Keratinocyte (primary cell): ENCODE measurements at regions not wholly inside any gene's neighbourhood (a gene's known extent, or its start where the extent isn't known, plus 50 kb on each side); places are given as distances from the start of the nearest gene placed in this dataset.

Experiments
- DNase-seq: peaks from one replicate; pipeline ENCODE4 v3.0.0-alpha.2; 2011; ENCODE audit warnings: low read depth, missing footprints, low spot score
- FAIRE-seq: peaks from 2 replicates; lab custom pipeline; 2011; peaks lifted over from hg19 to GRCh38; lab: Jason Lieb, UNC
- H2AFZ ChIP-seq: 2 replicates; pipeline ENCODE4 v1.6.0; 2012; ENCODE audit warnings: low read length, control low read depth, inconsistent platforms; ENCODE audit not compliant: control insufficient read depth
- H3K27ac ChIP-seq: 2 replicates; pipeline ENCODE4 v1.5.1; 2011; ENCODE audit warnings: low read length; ENCODE audit not compliant: control insufficient read depth, insufficient read depth
- H3K27me3 ChIP-seq: 3 replicates; pipeline ENCODE4 v1.6.0; 2011; ENCODE audit warnings: low read length; ENCODE audit not compliant: control insufficient read depth, insufficient read depth; ENCODE audit errors: extremely low read depth
- H3K36me3 ChIP-seq, 2 experiments: 2 replicates in 1 of 2; 3 replicates in 1 of 2; pipeline ENCODE4 v1.5.1; 2011; ENCODE audit warnings: low read length in 2 of 2, mild to moderate bottlenecking in 1 of 2; ENCODE audit not compliant: control insufficient read depth in 2 of 2, insufficient read depth in 2 of 2; ENCODE audit errors: extremely low read depth in 1 of 2
- H3K4me1 ChIP-seq: 3 replicates; pipeline ENCODE4 v1.5.1; 2011; ENCODE audit warnings: low read length; ENCODE audit not compliant: control insufficient read depth, insufficient read depth; ENCODE audit errors: extremely low read depth
- H3K4me2 ChIP-seq: 3 replicates; pipeline ENCODE4 v1.6.0; 2011; ENCODE audit warnings: low read depth, low read length; ENCODE audit not compliant: control insufficient read depth, insufficient read depth; ENCODE audit errors: extremely low read depth
- H3K4me3 ChIP-seq, 3 experiments: fragments of 200-600 bp in 1 of 3; sonication (generic) in 1 of 3; 2 replicates in 2 of 3; 3 replicates in 1 of 3; pipeline ENCODE4 v1.5.1; 2011 to 2016; ENCODE audit warnings: low read length in 3 of 3, mild to moderate bottlenecking in 3 of 3, control low read depth in 2 of 3, inconsistent platforms in 1 of 3, low read depth in 1 of 3, mixed read lengths in 1 of 3, mixed run types in 1 of 3, moderate library complexity in 1 of 3; ENCODE audit not compliant: control insufficient read depth in 2 of 3, insufficient read depth in 2 of 3; ENCODE audit errors: extremely low read depth in 1 of 3
- H3K79me2 ChIP-seq: 2 replicates; pipeline ENCODE4 v1.6.0; 2012; ENCODE audit warnings: low read length; ENCODE audit not compliant: control insufficient read depth, insufficient read depth
- H3K9ac ChIP-seq: 3 replicates; pipeline ENCODE4 v1.6.0; 2011; ENCODE audit warnings: low read length; ENCODE audit not compliant: control insufficient read depth, insufficient read depth; ENCODE audit errors: extremely low read depth
- H3K9me1 ChIP-seq: 3 replicates; pipeline ENCODE4 v1.6.0; 2011; ENCODE audit warnings: low read length; ENCODE audit not compliant: control insufficient read depth, insufficient read depth; ENCODE audit errors: extremely low read depth
- H3K9me3 ChIP-seq: 2 replicates; pipeline ENCODE4 v1.5.1; 2012; ENCODE audit warnings: low read depth, low read length; ENCODE audit not compliant: control insufficient read depth
- H4K20me1 ChIP-seq: 3 replicates; pipeline ENCODE4 v1.6.0; 2011; ENCODE audit warnings: low read length; ENCODE audit not compliant: control insufficient read depth, insufficient read depth; ENCODE audit errors: extremely low read depth
- EZH2 ChIP-seq: IDR thresholded peaks from one replicate; pipeline ENCODE4 v1.6.1; 2012; ENCODE audit warnings: inconsistent platforms, mild to moderate bottlenecking, low read length, moderate library complexity
- dilution Hi-C: fragments of 300-500 bp; cut with MboI; formaldehyde crosslinking; loops from one replicate; pipeline ENCODE4 v1.7.0; 2020; ENCODE audit warnings: low sequenced_read_pairs; ENCODE audit not compliant: extremely low pct_ligation_motif_present
- TF ChIP-seq, protein P1 (sequence below), 3 experiments: IDR thresholded peaks in 1 of 3; conservative IDR thresholded peaks in 1 of 3; optimal IDR thresholded peaks in 1 of 3; 2 replicates in 2 of 3; 3 replicates in 1 of 3; pipeline versions ENCODE3 to v1.5.1; 2011; ENCODE audit warnings: low read length in 3 of 3, mild to moderate bottlenecking in 3 of 3, moderate library complexity in 2 of 3, control low read depth in 1 of 3, inconsistent platforms in 1 of 3; ENCODE audit not compliant: insufficient read depth in 2 of 3; ENCODE audit errors: extremely low read depth in 1 of 3

DNA sequence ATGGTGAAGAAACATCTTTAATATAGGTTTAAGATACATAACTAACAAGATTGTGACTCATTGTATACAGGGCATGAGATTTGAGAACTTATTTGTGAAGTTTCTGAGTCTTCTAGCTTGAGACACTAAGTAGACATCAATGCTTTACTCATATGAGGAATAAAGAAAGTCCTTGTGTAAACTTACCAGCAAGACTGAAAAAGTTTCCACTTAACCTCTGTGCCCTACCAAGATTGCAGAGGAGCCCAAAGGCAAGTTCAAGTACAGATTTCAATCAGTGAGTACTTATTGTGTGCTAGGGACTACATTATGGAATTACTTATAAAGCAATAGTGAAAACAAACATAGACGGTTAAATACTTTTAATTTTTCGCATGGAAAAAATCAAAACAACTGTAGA, 1041.2 kb upstream of the CELF4 start:
- Histone ChIP-seq H4K20me1 (no peaks in the 10 kb centered on the region), H3K9me3 (no peaks in the 10 kb centered on the region), H3K4me3 (no peak overlapping the region), H3K4me1 (no peaks in the 10 kb centered on the region), H3K36me3 (no peaks in the 10 kb centered on the region), H3K27ac (no peak overlapping the region), H3K79me2 (no peaks in the 10 kb centered on the region), H2AFZ (no peak overlapping the region), H3K27me3 (no peaks in the 10 kb centered on the region), H3K9me1 (no peaks in the 10 kb centered on the region), H3K4me2 (no peak overlapping the region), H3K9ac (no peak overlapping the region)
- TF ChIP-seq, protein P1, sequence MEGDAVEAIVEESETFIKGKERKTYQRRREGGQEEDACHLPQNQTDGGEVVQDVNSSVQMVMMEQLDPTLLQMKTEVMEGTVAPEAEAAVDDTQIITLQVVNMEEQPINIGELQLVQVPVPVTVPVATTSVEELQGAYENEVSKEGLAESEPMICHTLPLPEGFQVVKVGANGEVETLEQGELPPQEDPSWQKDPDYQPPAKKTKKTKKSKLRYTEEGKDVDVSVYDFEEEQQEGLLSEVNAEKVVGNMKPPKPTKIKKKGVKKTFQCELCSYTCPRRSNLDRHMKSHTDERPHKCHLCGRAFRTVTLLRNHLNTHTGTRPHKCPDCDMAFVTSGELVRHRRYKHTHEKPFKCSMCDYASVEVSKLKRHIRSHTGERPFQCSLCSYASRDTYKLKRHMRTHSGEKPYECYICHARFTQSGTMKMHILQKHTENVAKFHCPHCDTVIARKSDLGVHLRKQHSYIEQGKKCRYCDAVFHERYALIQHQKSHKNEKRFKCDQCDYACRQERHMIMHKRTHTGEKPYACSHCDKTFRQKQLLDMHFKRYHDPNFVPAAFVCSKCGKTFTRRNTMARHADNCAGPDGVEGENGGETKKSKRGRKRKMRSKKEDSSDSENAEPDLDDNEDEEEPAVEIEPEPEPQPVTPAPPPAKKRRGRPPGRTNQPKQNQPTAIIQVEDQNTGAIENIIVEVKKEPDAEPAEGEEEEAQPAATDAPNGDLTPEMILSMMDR (optimal IDR thresholded peaks at IDR 0.05 in 1 of 3, IDR thresholded peaks at IDR 0.05 in 1 of 3, conservative IDR thresholded peaks at IDR 0.05 in 1 of 3; ENCODE audit: extremely low read depth in 1 of 3, insufficient read depth in 2 of 3, low read length in 3 of 3), result no peak
- TF ChIP-seq EZH2, result no peak
- FAIRE-seq (no peak), DNase-seq (no peak)
- dilution Hi-C loops, result no loop called here

DNA sequence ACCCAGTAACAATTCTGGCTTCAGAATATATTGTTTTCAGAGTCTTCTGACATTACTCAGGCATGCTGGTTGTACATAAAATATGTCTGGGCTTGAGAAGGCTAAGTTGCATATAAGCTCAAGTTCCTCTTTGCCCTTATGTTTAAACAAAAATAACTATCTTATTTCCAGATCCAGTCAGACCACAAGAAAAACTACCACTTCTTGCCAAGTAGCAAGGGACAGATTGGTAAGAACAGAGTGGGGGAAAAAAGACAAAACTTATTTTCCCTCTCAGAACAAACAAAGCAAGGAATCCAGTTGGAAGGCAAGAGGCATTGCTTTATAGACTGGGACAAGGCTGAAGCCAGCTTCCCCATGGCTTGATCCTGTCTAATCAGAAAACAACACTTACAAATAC, 1036.7 kb upstream of the CELF4 start:
- no peaks in the 10 kb centered on the region for H4K20me1 ChIP-seq
- DNase-seq (no peak), FAIRE-seq (no peak)
- no peaks in the 10 kb centered on the region for H3K4me1 ChIP-seq
- H3K79me2 ChIP-seq, result no peaks in the 10 kb centered on the region
- H3K9me3 ChIP-seq, result no peaks in the 10 kb centered on the region
- dilution Hi-C loops, result no loop called here
- no peaks in the 10 kb centered on the region for H3K27me3 ChIP-seq
- no peak overlapping the region for H3K9ac ChIP-seq
- no peak overlapping the region for H3K4me3 ChIP-seq
- no peak overlapping the region for H2AFZ ChIP-seq
- no peak overlapping the region for H3K27ac ChIP-seq
- no peak overlapping the region for H3K4me2 ChIP-seq
- no peaks in the 10 kb centered on the region for H3K36me3 ChIP-seq
- TF ChIP-seq, protein P1 (optimal IDR thresholded peaks at IDR 0.05 in 1 of 3, IDR thresholded peaks at IDR 0.05 in 1 of 3, conservative IDR thresholded peaks at IDR 0.05 in 1 of 3; ENCODE audit: extremely low read depth in 1 of 3, insufficient read depth in 2 of 3, low read length in 3 of 3), result no peak
- H3K9me1 ChIP-seq, result no peaks in the 10 kb centered on the region
